NCI-H1105 treated with DMSO at 0.1 percent for 48 hours (cell line): ENCODE measurements at regions not wholly inside any gene's neighbourhood (a gene's known extent, or its start where the extent isn't known, plus 50 kb on each side); places are given as distances from the start of the nearest gene placed in this dataset.

Source experiments
- DNase-seq: peaks from one replicate; lab custom pipeline; 2025; lab: John Stamatoyannopoulos, UW

- DNase-seq = no peak
These were observed 68.8 kb upstream of the DAB1 start for GRCh38 chr1:57492586-57493226.

- DNase-seq = no peak
These were observed 65.6 kb upstream of the DAB1 start for GRCh38 chr1:57489358-57490036.

GRCh38 chr1:57485643-57486042 is 61.8 kb upstream of the DAB1 start:
- no peak for DNase-seq

GRCh38 chr1:57483954-57484353 is 60.1 kb upstream of the DAB1 start:
- no peak for DNase-seq

GRCh38 chr1:57479471-57479870 is 55.6 kb upstream of the DAB1 start:
- no peak for DNase-seq

- no peak for DNase-seq
These were observed 51.5 kb upstream of the DAB1 start for GRCh38 chr1:57475366-57475765.

GRCh38 chr1:57474137-57474750 is 50.4 kb upstream of the DAB1 start:
- no peak for DNase-seq
